Muscle of arm (tissue), 1 donor: ENCODE measurements at regions not wholly inside any gene's neighbourhood (a gene's known extent, or its start where the extent isn't known, plus 50 kb on each side); places are given as distances from the start of the nearest gene placed in this dataset.

ENCODE experiments used
- DNase-seq: peaks from one replicate; pipeline ENCODE4 v3.0.0-alpha.2; 2013

DNA sequence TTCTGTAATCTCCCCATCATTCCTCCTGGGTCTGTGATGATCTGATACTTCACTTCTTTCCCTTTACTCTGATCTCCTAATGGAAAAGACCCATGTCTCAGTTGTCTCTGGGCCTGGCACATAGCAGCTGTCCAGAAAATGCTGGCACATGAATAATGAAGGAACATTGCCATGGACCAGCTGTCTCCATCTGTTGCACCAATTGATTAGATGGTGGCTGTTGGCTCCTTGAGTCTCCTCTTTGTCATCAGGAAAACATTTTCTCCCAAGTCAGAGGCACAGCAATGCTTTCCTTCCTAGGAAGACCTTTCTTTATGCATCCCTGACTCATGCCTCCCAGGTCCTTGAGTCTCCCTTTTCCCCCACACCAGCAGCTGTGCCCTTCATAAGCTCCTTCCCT lies 286.2 kb upstream of the CXCR4 start:
- no peak for DNase-seq

DNA sequence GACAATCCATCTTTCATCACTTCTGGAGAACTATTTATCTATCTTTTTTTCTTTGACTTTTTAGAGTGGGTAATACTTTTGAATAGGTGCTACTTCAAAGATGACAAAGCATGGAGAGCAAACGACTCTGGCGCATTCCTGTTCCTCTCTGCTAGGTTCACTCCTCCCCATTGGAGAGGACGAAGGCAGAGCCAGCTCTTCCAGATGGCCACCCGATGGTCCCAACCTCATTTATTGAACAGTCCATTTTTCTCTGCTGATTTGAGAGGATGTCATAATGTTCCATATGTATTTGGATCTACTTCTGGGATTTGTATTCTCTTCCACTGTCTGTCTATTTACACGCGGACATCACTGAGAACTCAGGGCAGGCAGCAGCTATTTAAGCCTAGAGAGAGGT lies 284.3 kb upstream of the CXCR4 start:
- DNase-seq, result no peak

DNA sequence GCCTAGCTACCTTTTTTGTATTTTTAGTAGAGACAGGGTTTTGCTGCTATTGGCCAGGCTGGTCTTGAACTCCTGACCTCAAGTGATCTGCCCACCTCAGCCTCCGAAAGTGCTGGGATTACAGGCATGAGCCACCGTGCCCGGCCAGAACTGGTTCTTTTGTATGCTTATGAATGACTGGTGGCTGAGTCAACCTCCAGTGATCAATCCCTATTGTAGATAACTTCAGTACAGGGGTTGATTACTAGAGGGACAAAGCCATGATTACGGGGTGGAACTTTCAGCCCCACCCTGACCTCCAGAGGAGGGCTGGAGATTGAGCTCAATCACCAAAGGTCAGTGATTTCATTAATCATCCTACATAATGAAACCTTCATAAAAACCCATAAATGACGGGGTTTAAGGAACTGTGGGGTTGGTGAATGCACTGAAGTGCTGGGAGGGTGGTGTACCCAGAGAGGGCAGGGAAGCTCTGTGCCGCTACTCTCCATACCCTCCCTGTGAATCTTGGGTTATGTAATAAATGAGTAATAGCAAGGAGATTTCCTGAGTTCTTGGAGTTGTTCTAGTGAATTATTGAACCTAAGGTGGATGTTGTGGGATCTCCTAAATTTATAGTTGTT lies 281.8 kb upstream of the CXCR4 start:
- no peak for DNase-seq

DNA sequence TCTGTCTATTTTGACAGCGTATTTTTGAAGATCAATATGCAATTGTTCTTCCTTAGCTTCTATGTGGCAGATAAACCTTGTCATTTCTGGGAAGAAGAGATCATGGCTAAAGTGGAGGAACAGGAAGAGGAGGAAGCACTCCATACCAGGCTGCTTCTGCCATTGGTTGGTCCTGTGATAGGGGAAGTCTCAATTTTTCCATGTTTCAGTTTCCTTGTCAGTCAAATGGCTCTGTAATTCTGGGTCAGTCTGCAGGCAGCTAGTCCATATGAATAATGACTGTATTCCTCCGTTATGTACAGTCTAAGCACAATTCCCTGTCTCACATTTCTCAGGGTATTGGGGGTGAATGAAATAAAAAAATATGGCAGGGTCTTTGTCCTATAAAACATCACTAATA lies 277.6 kb upstream of the CXCR4 start:
- no peak for DNase-seq

DNA sequence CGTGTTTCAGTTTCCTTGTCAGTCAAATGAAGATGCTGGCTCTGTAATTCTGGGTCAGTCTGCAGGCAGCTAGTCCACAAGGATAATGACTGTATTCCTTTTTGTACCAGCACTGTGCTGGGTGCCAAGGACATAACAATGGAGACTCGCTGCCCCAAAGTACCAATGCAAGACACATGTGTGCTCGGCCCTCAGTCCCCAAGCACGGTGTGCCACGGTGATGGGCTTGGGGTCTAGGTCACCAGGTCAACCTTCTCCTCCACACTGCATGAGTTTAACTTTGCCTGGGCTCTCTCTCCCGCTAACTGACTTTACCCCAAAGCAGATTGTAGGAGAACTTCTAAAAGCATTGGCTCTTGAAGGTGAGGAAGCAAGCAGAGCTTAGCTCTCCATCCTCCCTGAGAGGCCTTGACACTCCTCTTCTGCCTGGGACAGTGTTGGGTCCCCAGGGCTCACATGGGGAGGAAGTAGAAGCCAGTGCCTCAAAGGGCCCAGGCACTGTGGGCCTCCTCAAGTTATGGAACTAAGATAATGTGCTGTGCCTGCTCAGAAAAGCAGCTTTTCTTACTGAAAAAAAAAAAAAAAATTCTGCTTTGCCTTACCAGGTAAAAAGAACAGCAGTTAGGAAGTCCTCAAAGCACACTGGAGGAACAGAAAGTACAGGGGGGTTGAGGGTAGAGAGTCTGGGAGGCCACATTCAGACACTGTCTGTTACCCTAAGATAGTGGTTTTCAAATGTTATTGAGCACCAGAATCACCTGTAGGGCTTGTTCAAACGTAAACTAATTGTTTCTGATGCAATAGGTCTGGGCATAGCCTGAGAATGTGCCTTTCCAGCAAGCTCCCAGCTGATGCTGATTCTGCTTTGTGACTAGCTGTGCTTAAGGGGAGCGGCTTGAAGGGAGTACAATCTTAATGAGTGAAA lies 276.4 kb upstream of the CXCR4 start:
- no peak for DNase-seq

DNA sequence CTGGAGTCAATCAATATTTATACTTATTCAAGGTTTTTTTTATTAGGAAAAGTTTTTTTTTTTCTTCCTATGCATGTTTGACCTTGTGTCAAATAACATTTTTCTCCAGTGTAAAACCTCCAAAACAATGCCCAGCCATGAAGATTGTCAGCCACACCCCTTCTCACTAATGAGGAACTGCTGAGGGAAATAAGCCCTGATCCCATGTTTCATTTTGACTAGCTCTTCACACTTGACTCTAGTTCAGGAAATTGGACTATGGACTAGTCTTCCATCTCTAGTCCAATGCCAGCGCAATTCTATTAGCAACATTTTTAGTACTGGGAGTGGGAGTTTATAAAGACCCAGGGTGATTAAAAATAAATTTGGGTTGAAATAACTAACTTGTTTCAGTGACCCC lies 275.6 kb upstream of the CXCR4 start:
- DNase-seq, result no peak

DNA sequence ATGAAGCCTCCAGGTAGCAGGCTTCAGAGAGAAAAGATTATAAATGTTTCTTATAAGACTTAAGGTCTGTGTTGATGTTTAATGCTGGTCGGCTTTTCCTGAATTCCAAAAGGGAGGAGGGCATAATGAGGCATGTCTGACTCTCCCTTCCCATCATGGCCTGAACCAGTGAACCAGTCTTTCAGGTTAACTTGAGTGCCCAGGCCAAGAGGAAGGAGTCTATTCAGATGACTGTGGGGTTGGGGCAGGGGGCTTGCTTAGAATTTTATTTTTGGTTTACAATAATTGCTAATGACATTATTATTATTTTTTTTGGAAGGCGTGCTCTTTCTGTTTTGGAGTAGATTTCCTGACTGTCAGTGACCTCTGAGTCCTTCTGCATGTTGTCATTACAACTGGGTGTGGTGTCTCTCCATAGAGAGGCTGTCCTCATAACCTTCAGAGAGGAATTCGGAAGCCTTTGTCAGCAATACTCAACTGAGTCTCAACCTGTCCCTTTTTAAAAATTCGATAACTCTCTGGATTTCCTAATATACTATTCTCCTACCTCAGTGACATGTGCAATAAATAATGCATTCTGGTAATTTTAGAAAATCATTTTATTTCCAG lies 275.1 kb upstream of the CXCR4 start:
- no peak for DNase-seq

DNA sequence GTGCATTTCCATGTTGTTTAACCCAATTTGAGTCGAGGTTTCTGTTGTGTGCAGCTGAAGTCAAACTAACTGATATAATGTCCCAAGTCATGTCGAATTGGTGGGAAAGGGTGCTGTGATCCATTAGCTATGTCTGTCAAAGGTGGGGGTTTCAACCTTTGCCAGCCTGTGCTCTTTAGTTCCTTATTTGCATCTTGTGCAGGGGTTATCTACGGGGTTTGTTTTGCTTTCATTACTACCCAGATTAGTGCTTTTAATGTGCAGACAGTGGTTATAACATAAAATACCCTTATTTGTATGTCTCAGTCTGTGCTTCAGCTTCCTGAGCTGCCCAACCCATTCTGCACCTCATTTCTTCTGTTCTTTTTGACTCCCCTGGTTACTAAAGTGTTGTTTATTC lies 271.9 kb upstream of the CXCR4 start:
- DNase-seq, result no peak

DNA sequence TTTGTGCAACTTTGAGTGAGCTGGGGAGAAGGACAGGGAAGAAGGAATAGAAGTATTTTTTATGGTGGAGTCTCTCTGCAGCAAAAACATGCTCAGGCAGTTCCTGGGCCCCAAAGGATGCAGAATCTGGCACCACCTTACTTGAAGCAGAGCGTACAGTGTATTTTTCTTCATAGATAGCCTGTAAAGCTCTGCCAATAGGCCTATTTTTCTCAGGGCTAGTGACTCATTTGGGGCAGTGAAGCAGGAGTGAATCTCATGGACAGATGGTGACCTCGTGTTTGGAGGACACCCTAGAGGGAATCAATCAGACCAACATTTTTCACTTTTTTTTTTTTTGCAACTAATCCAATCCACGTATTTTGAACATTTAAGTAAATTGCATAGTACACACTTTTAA lies 268.1 kb upstream of the CXCR4 start:
- DNase-seq, result peak; percentile 59

DNA sequence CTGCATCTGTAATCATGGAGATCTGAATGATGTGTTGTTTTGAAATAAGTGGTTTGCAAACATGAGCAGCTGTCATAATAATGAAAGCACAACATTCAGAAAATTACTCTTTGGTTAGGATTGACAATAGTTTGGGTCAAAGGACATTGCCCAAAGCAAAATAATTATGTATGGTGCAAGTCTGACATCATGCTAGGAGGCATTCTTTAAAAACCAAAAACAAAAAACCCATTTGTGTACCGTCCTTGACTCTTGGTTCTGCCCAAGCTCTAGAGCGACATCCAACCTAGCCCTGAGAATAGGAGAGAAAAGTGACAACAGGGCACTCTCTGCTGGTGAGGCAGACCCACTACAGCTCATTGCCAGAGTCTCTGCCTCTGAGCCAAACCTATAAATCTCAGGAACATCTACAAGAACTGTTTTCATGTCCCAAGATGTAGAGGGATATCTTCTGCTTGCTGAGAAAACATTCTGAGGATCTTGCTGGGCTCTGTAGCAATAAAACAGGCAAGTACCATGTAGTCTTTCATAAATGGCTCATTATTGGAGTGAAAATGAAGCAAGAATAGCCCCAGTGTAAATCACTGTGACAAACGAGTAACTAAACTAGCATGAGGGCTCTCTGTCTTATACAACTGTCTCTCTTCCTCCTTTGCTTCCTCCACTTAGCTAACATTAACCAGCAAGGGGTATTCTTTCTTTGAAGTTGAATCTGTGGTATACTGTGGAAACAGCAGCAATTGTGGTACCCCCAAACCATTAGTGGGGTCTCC lies 266.8 kb upstream of the CXCR4 start:
- DNase-seq, result no peak

DNA sequence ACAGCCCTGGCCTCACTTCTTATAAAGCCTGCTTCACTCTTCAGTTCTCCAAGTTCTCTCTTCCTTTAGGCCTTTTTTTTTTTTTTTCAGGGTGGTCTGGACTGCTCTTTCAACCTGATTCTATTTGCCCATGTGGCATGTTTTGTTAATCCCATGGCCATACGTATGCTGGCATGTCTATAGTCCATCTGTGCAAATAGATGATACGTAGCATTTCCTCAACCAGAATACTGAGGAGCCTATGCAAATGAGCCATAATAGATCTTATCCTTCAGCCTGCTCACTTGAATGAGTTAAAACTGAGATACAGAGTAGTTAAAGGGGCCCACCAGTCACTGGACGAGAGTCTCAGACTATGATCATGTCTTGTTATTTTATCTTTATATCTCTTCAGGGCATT lies 265.2 kb upstream of the CXCR4 start:
- no peak for DNase-seq

DNA sequence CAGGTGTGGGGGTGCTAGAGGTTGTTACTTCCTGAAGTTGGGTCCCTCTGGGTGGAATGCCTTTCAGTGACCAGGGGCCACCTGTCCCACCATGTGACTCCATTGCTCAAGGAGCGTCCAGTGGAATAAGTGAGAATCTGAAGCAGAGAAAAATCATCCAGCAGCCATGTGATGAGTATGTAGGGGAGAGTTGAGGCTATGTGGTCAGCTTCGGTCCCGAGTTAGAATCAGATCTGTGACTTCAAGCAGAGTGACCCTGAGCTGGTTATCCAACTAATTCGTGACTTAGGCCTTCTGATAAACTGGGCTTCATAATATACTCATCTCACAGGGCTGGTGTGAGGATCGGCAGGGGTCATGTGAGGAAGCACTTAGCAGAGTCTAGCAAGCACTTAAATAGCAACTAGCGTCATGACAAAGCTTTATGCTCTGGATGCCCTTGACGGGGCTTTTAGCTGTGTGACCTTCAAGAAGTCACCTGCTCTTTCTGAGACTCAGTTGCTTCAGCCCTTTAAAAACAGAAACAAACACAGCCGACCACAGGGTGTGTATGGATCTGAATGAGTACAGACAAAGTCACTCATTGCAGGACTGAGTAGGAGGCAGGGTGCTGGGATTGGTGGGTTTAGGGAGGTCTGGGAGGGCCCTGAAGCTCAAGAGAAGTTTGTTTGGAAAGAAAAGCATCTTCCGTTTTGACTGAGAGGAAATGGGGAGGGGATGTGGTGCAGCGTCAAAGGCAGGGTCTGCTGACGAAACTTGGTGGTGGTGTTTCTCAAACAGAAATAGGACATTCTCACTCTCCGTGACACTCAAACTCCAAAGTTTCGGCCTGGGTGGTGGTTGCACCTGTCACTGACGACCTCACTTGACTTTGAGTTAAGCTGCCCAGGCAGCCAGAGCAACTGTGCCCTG lies 264.0 kb upstream of the CXCR4 start:
- DNase-seq, result no peak

DNA sequence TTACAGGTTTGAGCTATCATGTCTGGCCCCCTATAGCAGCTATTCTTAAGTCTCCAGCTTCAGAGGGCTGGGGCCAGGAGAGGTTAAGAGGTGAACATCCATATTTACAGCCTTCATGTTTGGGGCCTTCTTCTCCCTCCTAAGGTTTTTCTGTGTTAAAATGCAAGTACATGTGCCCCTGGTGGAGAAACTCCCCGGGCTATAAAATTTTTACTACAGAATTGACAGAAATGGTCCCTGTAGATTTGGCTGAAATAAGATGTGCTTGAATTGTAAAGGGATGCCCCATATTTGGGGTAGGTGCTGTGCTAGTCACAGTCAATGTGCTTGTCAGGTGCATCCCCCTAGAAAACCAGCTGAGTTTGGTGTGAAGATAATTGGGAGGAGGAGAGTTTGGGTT lies 263.3 kb upstream of the CXCR4 start:
- no peak for DNase-seq

DNA sequence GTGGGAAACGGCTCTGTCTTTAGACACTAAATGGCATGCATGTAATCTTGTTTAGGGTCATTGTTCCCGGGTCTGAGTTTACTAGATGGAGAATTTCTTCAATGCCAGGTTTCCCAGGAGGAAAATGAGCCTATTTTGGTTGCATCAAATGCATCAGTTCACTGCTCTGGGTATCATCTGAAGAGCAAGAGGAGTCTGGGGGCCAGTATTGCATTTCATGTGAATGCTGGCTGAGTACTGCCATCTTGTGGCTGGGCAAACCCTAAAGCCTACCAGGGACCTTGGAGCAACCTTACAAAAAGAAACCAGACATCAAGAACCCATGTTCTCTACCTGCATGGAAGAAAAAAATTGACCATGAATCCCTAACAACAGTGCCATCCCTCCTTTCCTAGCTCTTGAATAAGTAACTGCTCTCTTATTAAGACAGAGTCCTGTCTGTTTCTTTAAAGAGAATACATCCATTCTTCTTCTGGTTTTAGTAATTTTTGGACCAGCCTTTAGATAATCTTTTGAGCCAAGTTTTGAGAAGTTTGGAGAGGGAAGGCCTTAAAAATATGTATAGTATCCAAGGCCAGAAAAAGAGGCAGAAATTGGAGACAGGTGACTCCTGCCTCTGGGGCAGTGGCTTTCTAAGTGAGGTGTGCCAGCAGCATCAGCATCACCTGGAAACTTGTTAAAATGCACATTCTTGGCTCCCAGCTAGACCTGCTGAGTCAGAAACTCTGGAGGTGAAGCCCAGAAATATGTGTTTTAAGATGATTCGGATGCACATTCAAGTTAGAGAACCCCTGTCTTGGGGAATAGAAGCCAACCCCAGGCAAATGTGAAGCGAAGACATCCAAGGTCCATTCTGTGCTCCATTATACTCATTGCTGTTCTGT lies 261.0 kb upstream of the CXCR4 start:
- DNase-seq, result no peak

DNA sequence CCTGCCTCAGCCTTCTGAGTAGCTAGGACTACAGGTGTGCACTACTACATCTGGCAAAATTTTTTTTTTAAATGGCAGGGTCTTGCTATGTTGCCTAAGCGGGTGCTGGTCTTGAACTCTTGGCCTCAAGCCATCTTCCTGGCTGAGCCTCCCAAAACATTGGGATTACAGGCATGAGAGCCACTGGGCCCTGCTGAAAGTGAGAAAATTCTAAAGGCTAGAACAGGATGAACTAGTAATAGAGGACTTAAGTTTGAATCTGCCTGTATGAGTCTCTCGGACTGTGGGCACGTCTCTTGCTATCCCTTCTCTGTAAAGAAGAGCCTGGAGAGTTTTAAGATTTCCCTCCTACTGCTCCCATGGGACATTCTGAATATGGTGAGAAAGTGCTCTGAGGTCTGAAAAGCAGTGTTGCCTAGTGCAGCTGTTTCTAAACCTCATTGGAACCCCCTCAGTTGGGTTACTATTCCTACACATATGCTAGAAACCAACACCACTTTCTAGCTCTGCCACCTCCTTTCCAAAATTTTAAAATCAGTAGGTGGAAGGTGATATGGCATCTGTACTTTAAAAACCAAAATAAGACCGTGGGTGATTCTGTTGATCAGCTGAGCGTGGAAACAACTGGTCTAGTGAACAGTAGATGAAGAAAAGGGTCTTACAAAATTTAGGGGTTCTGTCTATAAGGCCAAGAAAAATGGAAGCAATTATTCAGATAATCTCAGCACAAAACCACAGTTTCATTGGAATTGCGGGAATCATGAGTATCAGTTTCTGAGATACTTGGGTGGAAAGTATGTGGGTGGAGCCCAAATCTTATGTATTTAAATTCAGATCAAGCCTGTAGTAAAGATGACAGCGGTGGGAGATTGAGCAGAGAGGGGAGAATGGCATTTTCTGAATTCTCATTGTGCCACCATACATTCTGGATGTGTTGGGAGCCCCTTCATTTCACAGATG lies 259.8 kb upstream of the CXCR4 start:
- DNase-seq, result no peak

DNA sequence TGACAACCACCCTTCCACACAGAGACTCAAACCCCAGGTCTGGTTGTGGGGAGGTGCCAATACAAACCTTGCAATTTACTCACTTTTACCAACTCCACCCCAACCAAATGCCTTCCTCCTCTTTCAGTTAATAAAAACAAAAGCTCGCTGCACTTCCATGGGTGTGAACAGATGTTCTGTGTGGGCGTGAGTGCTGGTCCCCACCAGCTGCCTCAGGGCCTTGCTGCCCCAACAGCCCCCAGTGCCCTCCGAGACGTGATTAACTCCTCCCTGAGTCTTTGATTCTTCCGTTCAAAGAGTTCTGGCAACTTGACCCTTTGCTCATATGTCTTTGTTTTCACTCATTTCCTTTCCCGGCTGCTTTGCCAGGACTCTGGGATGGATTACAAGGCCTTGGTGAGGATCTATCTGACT lies 258.9 kb upstream of the CXCR4 start:
- no peak for DNase-seq

DNA sequence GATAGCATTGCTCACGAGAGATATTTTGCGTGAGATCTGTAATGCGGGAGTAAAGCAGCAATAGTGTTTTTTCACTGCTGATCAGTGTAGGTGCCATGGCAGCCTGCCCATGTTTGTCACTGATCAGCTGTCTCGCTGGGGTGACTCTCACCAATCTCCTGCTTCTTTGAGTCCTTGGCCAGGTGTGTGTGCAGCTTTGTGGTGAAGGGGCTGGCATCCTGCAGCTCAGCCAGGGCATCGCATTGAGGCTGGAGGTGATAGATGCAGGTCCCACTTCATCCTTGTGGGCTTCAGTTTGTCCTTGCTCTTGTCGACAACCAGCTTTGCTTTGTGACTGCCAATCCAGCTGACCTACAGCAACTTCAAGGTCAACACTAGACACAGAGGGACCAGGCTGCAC lies 258.3 kb upstream of the CXCR4 start:
- no peak for DNase-seq

DNA sequence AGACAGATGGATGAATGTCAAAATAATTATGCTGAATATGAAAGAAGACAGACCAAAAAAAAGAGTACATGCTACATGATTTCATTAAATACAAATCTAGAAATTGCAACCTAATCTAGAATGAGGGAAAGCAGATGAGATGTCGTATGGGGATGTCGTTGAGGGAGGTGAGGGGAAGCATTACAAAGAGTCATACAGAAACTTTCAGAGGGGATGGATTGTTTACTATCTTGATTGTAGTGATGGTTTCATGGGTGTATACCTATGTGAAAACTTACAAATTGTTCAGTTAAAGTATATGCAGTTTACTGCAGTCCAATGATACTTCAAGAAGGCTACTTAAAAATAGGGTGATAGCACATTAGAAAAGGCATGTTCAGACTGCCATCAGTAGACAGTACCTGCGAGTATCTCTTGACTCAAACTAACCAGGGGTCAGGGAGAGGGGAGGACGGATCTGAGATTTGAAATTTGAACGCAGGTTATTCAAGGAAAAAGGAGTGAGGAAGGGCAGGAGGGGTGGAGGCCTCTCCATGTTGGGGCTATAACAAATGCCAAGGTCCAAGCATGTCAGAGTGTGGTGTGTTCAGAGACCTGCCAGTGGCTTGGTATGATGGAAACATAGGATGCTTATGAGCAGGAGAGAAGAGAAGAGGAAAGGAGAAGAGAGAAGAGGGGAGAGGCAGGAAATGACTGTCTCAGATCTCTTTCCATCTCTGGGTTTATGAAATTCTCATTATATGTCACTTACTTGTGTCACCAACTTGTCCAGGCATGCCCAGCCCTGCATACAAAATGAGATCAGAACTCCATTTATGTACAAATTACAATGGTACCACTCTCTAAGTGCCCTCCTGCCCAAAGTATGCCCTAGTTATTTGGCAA lies 257.3 kb upstream of the CXCR4 start:
- DNase-seq, result no peak
